B cell (primary cell): ENCODE measurements at regions not wholly inside any gene's neighbourhood (a gene's known extent, or its start where the extent isn't known, plus 50 kb on each side); places are given as distances from the start of the nearest gene placed in this dataset.

ENCODE experiments used
- EZH2 ChIP-seq: IDR thresholded peaks from 2 replicates; pipeline ENCODE4 v1.6.1; 2012; ENCODE audit warnings: borderline replicate concordance, low read depth, mild to moderate bottlenecking, moderate library complexity, low read length; ENCODE audit not compliant: insufficient read depth, poor library complexity, severe bottlenecking
- TF ChIP-seq, protein P1 (sequence below): fragments of 200-600 bp; IDR thresholded peaks from one replicate; pipeline ENCODE4 v1.8.0; 2022; ENCODE audit warnings: antibody characterized with exemption, mild to moderate bottlenecking

DNA sequence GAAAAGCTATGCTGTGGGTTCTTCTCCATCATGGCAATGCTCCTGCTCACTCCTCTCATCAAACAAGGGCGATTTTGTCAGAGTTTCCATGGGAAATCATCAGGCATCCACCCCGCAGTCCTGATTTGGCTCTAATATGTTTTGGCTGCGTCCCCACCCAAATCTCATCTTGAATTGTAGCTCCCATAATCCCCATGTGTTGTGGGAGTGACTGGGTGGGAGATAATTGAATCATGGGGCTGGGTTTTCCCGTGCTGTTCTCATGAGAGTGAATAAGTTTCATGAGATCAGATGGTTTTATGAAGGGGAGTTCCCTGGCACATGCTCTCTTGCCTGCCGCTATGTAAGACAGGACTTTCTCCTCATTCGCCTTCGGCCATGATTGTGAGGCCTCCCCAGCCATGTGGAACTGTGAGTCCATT lies 163.8 kb downstream of the GADD45G start:
- TF ChIP-seq, protein P1, sequence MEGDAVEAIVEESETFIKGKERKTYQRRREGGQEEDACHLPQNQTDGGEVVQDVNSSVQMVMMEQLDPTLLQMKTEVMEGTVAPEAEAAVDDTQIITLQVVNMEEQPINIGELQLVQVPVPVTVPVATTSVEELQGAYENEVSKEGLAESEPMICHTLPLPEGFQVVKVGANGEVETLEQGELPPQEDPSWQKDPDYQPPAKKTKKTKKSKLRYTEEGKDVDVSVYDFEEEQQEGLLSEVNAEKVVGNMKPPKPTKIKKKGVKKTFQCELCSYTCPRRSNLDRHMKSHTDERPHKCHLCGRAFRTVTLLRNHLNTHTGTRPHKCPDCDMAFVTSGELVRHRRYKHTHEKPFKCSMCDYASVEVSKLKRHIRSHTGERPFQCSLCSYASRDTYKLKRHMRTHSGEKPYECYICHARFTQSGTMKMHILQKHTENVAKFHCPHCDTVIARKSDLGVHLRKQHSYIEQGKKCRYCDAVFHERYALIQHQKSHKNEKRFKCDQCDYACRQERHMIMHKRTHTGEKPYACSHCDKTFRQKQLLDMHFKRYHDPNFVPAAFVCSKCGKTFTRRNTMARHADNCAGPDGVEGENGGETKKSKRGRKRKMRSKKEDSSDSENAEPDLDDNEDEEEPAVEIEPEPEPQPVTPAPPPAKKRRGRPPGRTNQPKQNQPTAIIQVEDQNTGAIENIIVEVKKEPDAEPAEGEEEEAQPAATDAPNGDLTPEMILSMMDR = no peak
- no peak for TF ChIP-seq EZH2
